ENCODE measurements at regions not wholly inside any gene's neighbourhood (a gene's known extent, or its start where the extent isn't known, plus 50 kb on each side); places are given as distances from the start of the nearest gene placed in this dataset.
"Not testable (repeated sequence)": the region's sequence is repeated elsewhere in the genome, so short reads cannot be mapped to it uniquely, and the experiment has no call there.

- no peak for TF ChIP-seq CTCF (IDR thresholded peaks at IDR 0.05; ENCODE audit: poor library complexity, severe bottlenecking)
- no peak for TF ChIP-seq TAF1 (IDR thresholded peaks at IDR 0.05; ENCODE audit: low read depth)
- no peak for TF ChIP-seq POLR2AphosphoS5 (IDR thresholded peaks at IDR 0.05)
- no peak for TF ChIP-seq EP300 (conservative IDR thresholded peaks at IDR 0.05; ENCODE audit: poor library complexity, severe bottlenecking)
- no peak for TF ChIP-seq SMC3 (conservative IDR thresholded peaks at IDR 0.05; ENCODE audit: poor library complexity)
- no peak for TF ChIP-seq RAD21 (conservative IDR thresholded peaks at IDR 0.05)
- TF ChIP-seq REST (IDR thresholded peaks at IDR 0.05; ENCODE audit: borderline replicate concordance) = no peak
- no peak for TF ChIP-seq MXI1 (conservative IDR thresholded peaks at IDR 0.05; ENCODE audit: poor library complexity, severe bottlenecking)
- TF ChIP-seq EZH2 (IDR thresholded peaks at IDR 0.05; ENCODE audit: borderline replicate concordance, insufficient read depth, low read length, poor library complexity, severe bottlenecking) = no peak
- H3K36me3 ChIP-seq (ENCODE audit: insufficient read depth, low read length) = no peaks in the 10 kb centered on the region
- no peaks in the 10 kb centered on the region for H3K9me3 ChIP-seq (ENCODE audit: low read length)
- H3F3A ChIP-seq (ENCODE audit: insufficient read depth, low read length, poor library complexity, severe bottlenecking) = no peaks in the 10 kb centered on the region
- no peaks in the 10 kb centered on the region for H4K20me1 ChIP-seq (ENCODE audit: insufficient read depth)
- no peaks in the 10 kb centered on the region for H3K79me2 ChIP-seq (replicated peaks; ENCODE audit: insufficient read depth, low read length)
- H3K27ac ChIP-seq (ENCODE audit: low read length) = no peak overlapping the region
- H3K9ac ChIP-seq (ENCODE audit: low read length) = no peak overlapping the region
- H3K27me3 ChIP-seq (ENCODE audit: insufficient read depth, low read depth, low read length) = no peaks in the 10 kb centered on the region
- H2AFZ ChIP-seq (ENCODE audit: low read depth, low read length) = no peak overlapping the region
- H3K4me2 ChIP-seq (ENCODE audit: low read length) = no peak overlapping the region
- H3K4me3 ChIP-seq (ENCODE audit: low read length) = no peak overlapping the region
- H3K9me2 ChIP-seq (ENCODE audit: insufficient read depth, low read length) = no peaks in the 10 kb centered on the region
These were observed 247.5 kb downstream of the TMEM161B start for GRCh38 chr5:88021141-88021540.

GRCh38 chr5:88014984-88015383, 253.7 kb downstream of the TMEM161B start:
- not testable (repeated sequence) for H3K4me3 ChIP-seq (ENCODE audit: low read length)

GRCh38 chr5:88000877-88001276, 267.8 kb downstream of the TMEM161B start:
- Histone ChIP-seq H3K27me3 (ENCODE audit: insufficient read depth, low read depth, low read length) (no peaks in the 10 kb centered on the region), H3K9me2 (ENCODE audit: insufficient read depth, low read length) (no peaks in the 10 kb centered on the region), H3K27ac (ENCODE audit: low read length) (no peak overlapping the region), H3K9me3 (ENCODE audit: low read length) (no peaks in the 10 kb centered on the region), H3K4me2 (ENCODE audit: low read length) (no peak overlapping the region), H3F3A (ENCODE audit: insufficient read depth, low read length, poor library complexity, severe bottlenecking) (no peaks in the 10 kb centered on the region), H3K9ac (ENCODE audit: low read length) (no peak overlapping the region), H4K20me1 (ENCODE audit: insufficient read depth) (no peaks in the 10 kb centered on the region), H2AFZ (ENCODE audit: low read depth, low read length) (no peak overlapping the region), H3K36me3 (ENCODE audit: insufficient read depth, low read length) (no peaks in the 10 kb centered on the region), H3K4me3 (ENCODE audit: low read length) (no peak overlapping the region), H3K79me2 (replicated peaks; ENCODE audit: insufficient read depth, low read length) (no peaks in the 10 kb centered on the region)
- TF ChIP-seq CTCF (IDR thresholded peaks at IDR 0.05; ENCODE audit: poor library complexity, severe bottlenecking) = no peak
- TF ChIP-seq REST (IDR thresholded peaks at IDR 0.05; ENCODE audit: borderline replicate concordance) = no peak
- no peak for TF ChIP-seq EP300 (conservative IDR thresholded peaks at IDR 0.05; ENCODE audit: poor library complexity, severe bottlenecking)
- no peak for TF ChIP-seq EZH2 (IDR thresholded peaks at IDR 0.05; ENCODE audit: borderline replicate concordance, insufficient read depth, low read length, poor library complexity, severe bottlenecking)
- no peak for TF ChIP-seq RAD21 (conservative IDR thresholded peaks at IDR 0.05)
- no peak for TF ChIP-seq TAF1 (IDR thresholded peaks at IDR 0.05; ENCODE audit: low read depth)

More at GRCh38 chr5:88014984-88015383, 253.7 kb downstream of the TMEM161B start:
- not testable (repeated sequence) for H3K4me2 ChIP-seq (ENCODE audit: low read length); H3K79me2 ChIP-seq (replicated peaks; ENCODE audit: insufficient read depth, low read length); H3F3A ChIP-seq (ENCODE audit: insufficient read depth, low read length, poor library complexity, severe bottlenecking); H3K9ac ChIP-seq (ENCODE audit: low read length); H3K9me3 ChIP-seq (ENCODE audit: low read length); H3K27ac ChIP-seq (ENCODE audit: low read length); H3K27me3 ChIP-seq (ENCODE audit: insufficient read depth, low read depth, low read length); H2AFZ ChIP-seq (ENCODE audit: low read depth, low read length); H3K9me2 ChIP-seq (ENCODE audit: insufficient read depth, low read length); H4K20me1 ChIP-seq (ENCODE audit: insufficient read depth); H3K36me3 ChIP-seq (ENCODE audit: insufficient read depth, low read length)

Measured in neural cell (in vitro differentiated cells).